Activated CD4-positive, alpha-beta T cell treated with anti-CD3 and anti-CD28 coated beads for 36 hours (primary cell): ENCODE measurements at regions not wholly inside any gene's neighbourhood (a gene's known extent, or its start where the extent isn't known, plus 50 kb on each side); places are given as distances from the start of the nearest gene placed in this dataset.

Source experiments
- ATAC-seq: fragments of 200-7000 bp; cut with Tn5 transposase; one replicate; pipeline ENCODE4 v1.10.0; 2021; ENCODE audit warnings: mild to moderate bottlenecking, moderate library complexity
- CTCF ChIA-PET: fragments of 350-600 bp; sonication (Branson Sonifier 250); formaldehyde crosslinking; loops from one replicate; lab custom pipeline; 2021; ENCODE audit warnings: antibody characterized with exemption; lab: Charles Lee
- POLR2A ChIA-PET: fragments of 350-600 bp; sonication (Branson Sonifier 250); formaldehyde crosslinking; loops from one replicate; lab custom pipeline; 2021; ENCODE audit warnings: antibody characterized with exemption, inconsistent platforms; lab: Charles Lee
- DNase-seq: peaks from one replicate; pipeline ENCODE4 v3.0.0-alpha.2; 2020
- H3K27ac Mint-ChIP-seq: one replicate; pipeline ENCODE4 v1.8.0; 2021; ENCODE audit warnings: mixed read lengths
- H3K27me3 Mint-ChIP-seq: one replicate; pipeline ENCODE4 v1.8.0; 2021; ENCODE audit warnings: mixed read lengths
- H3K36me3 Mint-ChIP-seq: one replicate; pipeline ENCODE4 v1.8.0; 2021; ENCODE audit warnings: low read depth, mixed read lengths
- H3K4me1 Mint-ChIP-seq: one replicate; pipeline ENCODE4 v1.8.0; 2021; ENCODE audit warnings: mixed read lengths
- H3K4me3 Mint-ChIP-seq: one replicate; pipeline ENCODE4 v1.8.0; 2021; ENCODE audit warnings: mild to moderate bottlenecking, moderate library complexity, mixed read lengths
- H3K9me3 Mint-ChIP-seq: one replicate; pipeline ENCODE4 v1.8.0; 2021; ENCODE audit warnings: low read depth, mixed read lengths
- intact Hi-C, 2 experiments: fragments of 100-400 bp; cut with DNase I in 1 of 2; cut with micrococcal nuclease in 1 of 2; formaldehyde crosslinking; loops; one replicate each; pipeline versions ENCODE4 v1.14.2 to v1.15.1; 2022 to 2024; cut with DNase I, micrococcal nuclease

DNA sequence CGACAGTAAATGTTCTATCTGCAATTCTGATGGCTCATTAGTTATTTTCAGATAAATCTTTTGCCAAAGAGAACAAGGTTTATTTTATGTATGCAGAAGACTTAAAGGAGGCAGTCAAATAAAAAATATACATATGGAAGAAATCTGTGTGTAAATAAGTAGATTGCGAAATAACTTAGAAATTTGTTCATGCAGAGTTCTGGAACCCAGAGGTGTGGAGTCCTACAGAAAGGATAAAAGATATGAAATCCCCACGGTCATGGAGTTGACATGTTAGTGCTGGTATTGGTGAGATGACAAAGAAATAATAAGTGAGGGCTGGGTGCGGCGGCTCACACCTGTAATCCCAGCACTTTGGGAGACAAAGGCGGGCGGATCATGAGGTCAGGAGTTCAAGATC lies 111.2 kb upstream of the CFAP20DC start:
- Mint-ChIP-seq H3K9me3 (no peaks in the 10 kb centered on the region), H3K27ac (no peak overlapping the region), H3K4me1 (no peaks in the 10 kb centered on the region), H3K4me3 (no peak overlapping the region), H3K36me3 (no peaks in the 10 kb centered on the region), H3K27me3 (peaks cover 5% of the 10 kb centered on the region)
- ChIA-PET POLR2A (no interaction called here), CTCF (no interaction called here)
- ATAC-seq (no peak), DNase-seq (no peak)
- intact Hi-C loops: loop anchor here in 1 of 2 experiments (10.0 kb wide), 1 partner anchor 516 kb away; no protein-coding TSS in a partner anchor

GRCh38 chr3:59160133-59160746 lies 110.4 kb upstream of the CFAP20DC start:
- intact Hi-C loops: loop anchor here in 1 of 2 experiments (10.0 kb wide), 1 partner anchor 515 kb away; no protein-coding TSS in a partner anchor
- Mint-ChIP-seq H3K27ac (no peak overlapping the region), H3K27me3 (peaks cover 5% of the 10 kb centered on the region), H3K4me3 (no peak overlapping the region), H3K9me3 (no peaks in the 10 kb centered on the region), H3K4me1 (no peaks in the 10 kb centered on the region), H3K36me3 (no peaks in the 10 kb centered on the region)
- no peak for DNase-seq
- ATAC-seq: no peak
- ChIA-PET CTCF (no interaction called here), POLR2A (no interaction called here)

DNA sequence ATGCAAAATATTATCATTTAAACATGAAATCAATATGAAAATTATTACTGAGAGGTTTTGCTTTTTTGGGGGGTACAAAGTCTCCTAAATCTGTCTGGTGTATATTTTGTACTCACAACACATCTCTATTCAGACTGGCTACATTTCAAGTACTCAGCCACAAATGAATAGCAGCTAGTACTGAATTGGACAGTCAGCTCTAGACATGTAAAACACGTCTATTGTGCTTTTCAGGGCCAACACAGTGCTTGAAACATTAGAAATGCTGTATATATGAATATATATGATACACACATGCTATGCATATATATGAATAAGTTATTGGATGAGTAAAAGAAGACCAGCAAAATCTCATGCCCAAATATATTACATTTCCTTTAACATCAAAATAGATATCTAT lies 103.8 kb upstream of the CFAP20DC start:
- no peak overlapping the region for H3K27ac Mint-ChIP-seq
- H3K36me3 Mint-ChIP-seq: no peaks in the 10 kb centered on the region
- no peak overlapping the region for H3K4me3 Mint-ChIP-seq
- ChIA-PET POLR2A (no interaction called here), CTCF (no interaction called here)
- peaks cover 17% of the 10 kb centered on the region for H3K27me3 Mint-ChIP-seq
- H3K9me3 Mint-ChIP-seq: peaks cover 5% of the 10 kb centered on the region
- ATAC-seq: no peak
- H3K4me1 Mint-ChIP-seq: no peaks in the 10 kb centered on the region
- DNase-seq: no peak
- intact Hi-C loops: no loop called here

GRCh38 chr3:59152943-59153342 lies 103.1 kb upstream of the CFAP20DC start:
- Mint-ChIP-seq H3K4me1 (no peaks in the 10 kb centered on the region), H3K36me3 (no peaks in the 10 kb centered on the region), H3K4me3 (no peak overlapping the region), H3K27ac (no peak overlapping the region), H3K27me3 (peaks cover 17% of the 10 kb centered on the region), H3K9me3 (peaks cover 5% of the 10 kb centered on the region)
- POLR2A ChIA-PET: no interaction called here
- no peak for DNase-seq
- no peak for ATAC-seq
- CTCF ChIA-PET: no interaction called here
- intact Hi-C loops: no loop called here

GRCh38 chr3:59150039-59150438 lies 100.2 kb upstream of the CFAP20DC start:
- Mint-ChIP-seq H3K9me3 (peaks cover 12% of the 10 kb centered on the region), H3K4me1 (no peaks in the 10 kb centered on the region), H3K4me3 (no peak overlapping the region), H3K27me3 (peaks cover 16% of the 10 kb centered on the region), H3K27ac (no peak overlapping the region), H3K36me3 (no peaks in the 10 kb centered on the region)
- ChIA-PET CTCF (no interaction called here), POLR2A (no interaction called here)
- DNase-seq (no peak), ATAC-seq (no peak)
- intact Hi-C loops: no loop called here

GRCh38 chr3:59149166-59149565 lies 99.3 kb upstream of the CFAP20DC start:
- no peak for DNase-seq
- Mint-ChIP-seq H3K9me3 (peaks cover 12% of the 10 kb centered on the region), H3K27me3 (peaks cover 16% of the 10 kb centered on the region), H3K36me3 (no peaks in the 10 kb centered on the region), H3K27ac (no peak overlapping the region), H3K4me1 (no peaks in the 10 kb centered on the region), H3K4me3 (no peak overlapping the region)
- intact Hi-C loops: no loop called here
- POLR2A ChIA-PET: no interaction called here
- CTCF ChIA-PET: no interaction called here
- ATAC-seq: no peak

- ChIA-PET POLR2A (no interaction called here), CTCF (no interaction called here)
- H3K4me1 Mint-ChIP-seq: no peaks in the 10 kb centered on the region
- H3K9me3 Mint-ChIP-seq: peaks cover 8% of the 10 kb centered on the region
- intact Hi-C loops: no loop called here
- no peaks in the 10 kb centered on the region for H3K36me3 Mint-ChIP-seq
- DNase-seq: no peak
- no peak overlapping the region for H3K27ac Mint-ChIP-seq
- ATAC-seq: no peak
- H3K4me3 Mint-ChIP-seq: no peak overlapping the region
- peaks cover 2% of the 10 kb centered on the region for H3K27me3 Mint-ChIP-seq
These were observed 93.6 kb upstream of the CFAP20DC start for GRCh38 chr3:59143447-59143846.

DNA sequence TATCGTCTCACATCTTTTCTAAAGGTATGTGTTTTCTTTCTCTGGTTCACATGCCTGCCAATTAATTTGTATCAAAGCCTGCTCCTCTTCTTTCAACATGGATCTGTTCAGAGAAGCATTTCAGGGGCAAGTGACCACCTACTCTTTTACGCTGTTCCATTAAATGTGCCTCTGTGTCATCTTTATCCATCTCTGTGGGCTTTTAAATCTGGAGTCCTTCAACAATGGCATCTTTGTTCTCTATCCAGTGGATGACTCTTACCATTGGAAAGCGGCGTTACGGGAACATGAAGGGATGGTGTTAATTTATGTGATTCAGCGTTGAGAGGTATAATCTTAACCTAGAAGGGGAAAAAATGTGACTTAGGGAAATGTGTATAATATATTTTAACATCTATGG lies 92.7 kb upstream of the CFAP20DC start:
- Mint-ChIP-seq H3K4me3 (no peak overlapping the region), H3K36me3 (no peaks in the 10 kb centered on the region), H3K27me3 (peaks cover 2% of the 10 kb centered on the region), H3K27ac (no peak overlapping the region), H3K4me1 (no peaks in the 10 kb centered on the region), H3K9me3 (peaks cover 5% of the 10 kb centered on the region)
- POLR2A ChIA-PET: no interaction called here
- intact Hi-C loops: no loop called here
- ATAC-seq: no peak
- DNase-seq: no peak
- CTCF ChIA-PET: no interaction called here

GRCh38 chr3:59138966-59139365 lies 89.1 kb upstream of the CFAP20DC start:
- Mint-ChIP-seq H3K4me3 (no peak overlapping the region), H3K9me3 (no peaks in the 10 kb centered on the region), H3K27ac (no peak overlapping the region), H3K36me3 (no peaks in the 10 kb centered on the region), H3K4me1 (no peaks in the 10 kb centered on the region), H3K27me3 (no peaks in the 10 kb centered on the region)
- DNase-seq (no peak), ATAC-seq (no peak)
- ChIA-PET POLR2A (no interaction called here), CTCF (no interaction called here)
- intact Hi-C loops: no loop called here

DNA sequence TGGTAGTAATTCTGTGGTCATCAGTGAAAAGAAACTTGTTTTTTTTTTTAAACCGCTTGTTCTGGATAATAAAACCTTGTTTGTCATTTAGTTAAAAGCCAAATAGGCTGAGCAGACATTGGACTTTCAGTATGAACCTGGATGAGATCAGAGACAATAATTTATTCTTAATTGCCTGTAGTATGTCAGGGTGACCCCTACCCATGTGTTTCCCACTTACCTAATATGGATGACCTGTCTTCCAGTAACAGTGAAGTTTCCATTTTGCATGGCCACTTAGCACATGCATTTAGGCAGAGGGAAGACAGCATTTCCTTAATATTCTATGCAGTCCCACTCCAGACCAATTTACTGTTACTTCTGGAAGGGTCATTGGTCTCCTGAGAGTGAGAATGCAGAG lies 87.6 kb upstream of the CFAP20DC start:
- DNase-seq (no peak), ATAC-seq (no peak)
- Mint-ChIP-seq H3K27me3 (no peaks in the 10 kb centered on the region), H3K9me3 (no peaks in the 10 kb centered on the region), H3K36me3 (no peaks in the 10 kb centered on the region), H3K27ac (no peak overlapping the region), H3K4me1 (no peaks in the 10 kb centered on the region), H3K4me3 (no peak overlapping the region)
- ChIA-PET CTCF (interaction anchor here (0.7 kb wide), 2 partner anchors 112 to 546 kb away, joined by 3 read pairs; no protein-coding TSS in a partner anchor), POLR2A (no interaction called here)
- intact Hi-C loops: no loop called here

DNA sequence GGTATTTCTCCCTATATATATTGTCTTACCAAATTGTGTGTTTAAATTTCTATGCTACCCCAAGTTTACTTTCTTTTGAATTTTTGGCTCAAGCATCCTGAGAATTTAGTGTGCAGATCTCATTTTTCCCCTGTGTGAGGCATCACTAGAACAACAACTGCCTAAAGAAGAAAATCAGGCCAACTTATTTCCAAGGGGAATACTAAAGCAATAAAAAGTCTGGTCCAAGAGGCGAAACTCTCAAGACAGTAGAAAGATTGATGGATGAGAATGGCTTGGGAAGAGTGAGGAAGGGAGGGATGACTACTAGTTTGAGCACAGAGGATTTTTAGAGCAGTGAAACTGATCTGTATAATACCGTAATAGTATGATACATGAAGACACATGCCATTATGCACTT lies 86.3 kb upstream of the CFAP20DC start:
- ATAC-seq (no peak), DNase-seq (no peak)
- intact Hi-C loops: no loop called here
- Mint-ChIP-seq H3K27me3 (no peaks in the 10 kb centered on the region), H3K36me3 (no peaks in the 10 kb centered on the region), H3K27ac (no peak overlapping the region), H3K4me3 (no peak overlapping the region), H3K9me3 (no peaks in the 10 kb centered on the region), H3K4me1 (no peaks in the 10 kb centered on the region)
- CTCF ChIA-PET: no interaction called here
- POLR2A ChIA-PET: no interaction called here

- no peak overlapping the region for H3K4me3 Mint-ChIP-seq
- H3K27ac Mint-ChIP-seq: no peak overlapping the region
- H3K4me1 Mint-ChIP-seq: no peaks in the 10 kb centered on the region
- no peak for DNase-seq
- intact Hi-C loops: no loop called here
- ChIA-PET POLR2A (no interaction called here), CTCF (no interaction called here)
- H3K36me3 Mint-ChIP-seq: no peaks in the 10 kb centered on the region
- no peak for ATAC-seq
- no peaks in the 10 kb centered on the region for H3K27me3 Mint-ChIP-seq
- H3K9me3 Mint-ChIP-seq: no peaks in the 10 kb centered on the region
These were observed 85.3 kb upstream of the CFAP20DC start for GRCh38 chr3:59135096-59135495.
